GM13976 (cell line): ENCODE measurements at regions not wholly inside any gene's neighbourhood (a gene's known extent, or its start where the extent isn't known, plus 50 kb on each side); places are given as distances from the start of the nearest gene placed in this dataset.

Source experiments
- DNase-seq: peaks from one replicate; pipeline ENCODE4 v3.0.0; 2012; ENCODE audit warnings: low spot score
- in situ Hi-C: fragments of 300-500 bp; cut with MboI; formaldehyde crosslinking; loops from one replicate; pipeline ENCODE4 v1.12.0; 2022; ENCODE audit warnings: low sequenced_read_pairs, mixed read lengths, inconsistent platforms; ENCODE audit not compliant: unreplicated experiment
- TF ChIP-seq, protein P1 (sequence below): IDR thresholded peaks from 2 replicates; pipeline ENCODE4 v1.5.1; 2012; ENCODE audit warnings: borderline replicate concordance, mild to moderate bottlenecking; ENCODE audit not compliant: insufficient read depth; ENCODE audit errors: extremely low read depth, missing control alignments, control extremely low read depth

DNA sequence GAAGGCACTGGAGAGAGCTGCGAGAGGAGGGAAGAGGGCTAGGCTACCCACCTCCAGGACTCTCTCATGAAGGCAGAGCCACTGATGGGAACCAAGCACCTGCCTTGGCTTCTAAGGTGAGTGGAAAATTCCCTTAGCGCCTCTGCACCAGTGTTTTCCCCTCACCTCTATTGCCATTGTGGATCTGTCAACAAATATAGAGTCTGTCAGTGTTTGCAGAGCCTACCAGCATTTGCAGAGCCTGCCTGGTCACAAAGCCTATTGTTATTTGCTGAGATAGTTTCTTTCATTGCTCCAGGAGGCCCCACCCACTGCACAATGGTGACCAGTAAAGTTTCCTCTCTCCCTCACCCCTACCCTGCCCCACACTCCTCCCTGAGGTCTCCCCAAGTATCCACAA, 141.9 kb downstream of the MRPL14 start:
- TF ChIP-seq, protein P1, sequence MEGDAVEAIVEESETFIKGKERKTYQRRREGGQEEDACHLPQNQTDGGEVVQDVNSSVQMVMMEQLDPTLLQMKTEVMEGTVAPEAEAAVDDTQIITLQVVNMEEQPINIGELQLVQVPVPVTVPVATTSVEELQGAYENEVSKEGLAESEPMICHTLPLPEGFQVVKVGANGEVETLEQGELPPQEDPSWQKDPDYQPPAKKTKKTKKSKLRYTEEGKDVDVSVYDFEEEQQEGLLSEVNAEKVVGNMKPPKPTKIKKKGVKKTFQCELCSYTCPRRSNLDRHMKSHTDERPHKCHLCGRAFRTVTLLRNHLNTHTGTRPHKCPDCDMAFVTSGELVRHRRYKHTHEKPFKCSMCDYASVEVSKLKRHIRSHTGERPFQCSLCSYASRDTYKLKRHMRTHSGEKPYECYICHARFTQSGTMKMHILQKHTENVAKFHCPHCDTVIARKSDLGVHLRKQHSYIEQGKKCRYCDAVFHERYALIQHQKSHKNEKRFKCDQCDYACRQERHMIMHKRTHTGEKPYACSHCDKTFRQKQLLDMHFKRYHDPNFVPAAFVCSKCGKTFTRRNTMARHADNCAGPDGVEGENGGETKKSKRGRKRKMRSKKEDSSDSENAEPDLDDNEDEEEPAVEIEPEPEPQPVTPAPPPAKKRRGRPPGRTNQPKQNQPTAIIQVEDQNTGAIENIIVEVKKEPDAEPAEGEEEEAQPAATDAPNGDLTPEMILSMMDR, result no peak
- no peak for DNase-seq
- in situ Hi-C loops, result no loop called here

DNA sequence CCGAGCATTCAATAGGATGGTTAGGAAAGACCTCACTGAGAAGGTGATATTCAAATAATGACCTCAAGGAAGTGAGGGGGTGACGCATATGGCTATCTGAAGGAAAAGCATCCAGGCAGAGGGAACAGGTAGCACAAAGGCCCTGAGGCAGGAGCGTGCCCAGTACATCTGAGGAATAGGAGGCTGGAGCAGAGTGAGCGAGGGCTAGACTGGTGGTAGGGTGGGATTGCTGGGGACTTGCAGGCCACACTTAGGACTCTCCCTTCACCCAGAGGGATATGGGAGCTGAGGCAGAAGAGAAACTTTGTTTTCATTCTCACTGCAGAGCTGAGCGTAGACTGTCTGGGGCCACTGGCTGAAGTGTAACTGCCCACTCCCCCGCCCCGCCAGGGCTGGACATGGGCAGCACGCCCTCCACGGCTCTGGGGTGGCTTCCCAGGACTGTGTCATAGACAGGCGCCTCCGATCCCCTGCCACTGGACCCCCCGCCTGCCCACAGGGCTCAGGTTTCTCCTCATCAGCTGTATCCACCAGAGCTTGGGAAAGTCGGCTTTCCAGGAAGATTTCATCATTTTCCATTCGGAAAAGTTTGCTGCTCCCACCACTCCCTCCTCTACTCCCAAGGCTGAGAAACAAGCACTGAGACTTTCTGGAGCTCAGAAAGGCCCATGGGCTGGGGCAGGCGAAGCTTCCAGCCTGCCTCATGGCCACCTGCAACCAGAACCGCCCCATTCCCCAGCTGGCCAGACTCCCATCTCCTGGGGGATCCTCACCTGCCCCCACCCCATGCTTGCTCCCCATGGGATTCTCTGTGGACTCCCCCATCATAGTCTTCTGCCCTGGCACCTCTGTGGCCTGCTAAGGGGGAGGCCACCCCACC, 142.6 kb downstream of the MRPL14 start:
- TF ChIP-seq, protein P1, result no peak
- in situ Hi-C loops, result no loop called here

DNA sequence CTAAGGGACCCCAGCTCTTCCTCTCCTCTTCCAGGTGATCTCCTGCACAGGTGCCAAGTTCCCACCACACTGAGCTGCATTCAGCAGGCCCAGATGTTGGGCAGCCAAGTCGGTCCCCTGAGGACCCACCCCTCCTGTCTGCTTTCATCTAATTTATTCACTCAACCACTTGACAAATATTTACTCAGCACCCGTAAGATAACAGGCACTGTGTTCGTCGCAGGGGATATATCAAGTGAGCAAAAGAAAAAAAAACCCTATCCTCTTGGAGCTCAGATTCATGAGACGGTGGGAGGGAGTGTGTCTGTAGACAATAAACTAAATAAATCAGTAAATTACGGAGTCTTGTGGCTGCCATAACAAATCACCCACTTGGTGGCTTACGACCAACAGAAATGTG, 143.6 kb downstream of the MRPL14 start:
- TF ChIP-seq, protein P1, result no peak
- no peak for DNase-seq

More for the DNA sequence above, 142.6 kb downstream of the MRPL14 start:
- no peak for DNase-seq

DNA sequence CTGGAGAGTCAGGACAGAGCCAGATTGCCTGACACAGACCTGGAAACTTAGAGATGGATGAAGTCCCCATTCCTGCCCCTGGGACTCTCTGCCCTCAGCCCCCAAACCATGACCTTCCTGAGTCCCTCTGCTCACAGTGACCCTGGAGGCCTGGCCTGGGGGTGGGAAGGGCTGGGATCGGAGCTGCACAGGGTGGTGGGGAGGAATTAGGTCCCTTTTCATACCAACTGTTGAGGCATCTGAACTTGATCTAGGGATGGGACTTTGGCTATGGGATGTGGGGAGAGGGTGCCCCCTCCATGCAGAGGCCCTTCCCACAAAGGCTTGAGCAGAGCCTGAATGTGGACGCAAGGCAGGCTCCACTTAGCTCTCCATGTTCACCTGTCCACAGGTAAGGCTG, 144.1 kb downstream of the MRPL14 start:
- TF ChIP-seq, protein P1, result no peak
- DNase-seq, result no peak
- in situ Hi-C loops, result no loop called here

More for the DNA sequence above, 143.6 kb downstream of the MRPL14 start:
- in situ Hi-C loops, result no loop called here

DNA sequence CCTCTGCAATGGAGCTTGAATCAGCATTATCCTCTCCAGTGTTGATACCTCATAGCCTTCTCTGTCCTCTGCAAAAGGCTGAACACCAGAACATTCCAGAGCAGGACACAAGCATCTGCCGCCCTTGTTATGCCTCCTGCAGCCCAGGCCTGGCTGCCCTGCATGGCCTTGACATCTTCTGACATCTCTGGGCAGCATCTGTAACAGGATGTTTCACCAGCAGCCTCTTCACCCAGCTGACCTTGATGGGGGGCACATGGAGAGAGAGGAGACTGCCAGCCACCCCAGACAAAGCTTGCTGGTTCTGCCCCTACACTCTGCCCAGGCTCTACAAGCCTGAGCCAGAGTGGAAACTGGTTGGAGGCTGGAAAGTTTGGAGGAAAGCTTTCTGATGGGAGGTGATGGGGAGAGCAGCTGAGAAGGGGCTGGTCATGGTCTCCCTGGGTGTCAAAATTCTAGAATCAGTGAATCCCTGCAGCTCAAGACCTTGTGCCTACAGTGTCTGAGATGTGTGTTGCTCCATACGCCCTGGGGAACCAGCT, 145.1 kb downstream of the MRPL14 start:
- in situ Hi-C loops, result no loop called here
- TF ChIP-seq, protein P1, result no peak
- no peak for DNase-seq

DNA sequence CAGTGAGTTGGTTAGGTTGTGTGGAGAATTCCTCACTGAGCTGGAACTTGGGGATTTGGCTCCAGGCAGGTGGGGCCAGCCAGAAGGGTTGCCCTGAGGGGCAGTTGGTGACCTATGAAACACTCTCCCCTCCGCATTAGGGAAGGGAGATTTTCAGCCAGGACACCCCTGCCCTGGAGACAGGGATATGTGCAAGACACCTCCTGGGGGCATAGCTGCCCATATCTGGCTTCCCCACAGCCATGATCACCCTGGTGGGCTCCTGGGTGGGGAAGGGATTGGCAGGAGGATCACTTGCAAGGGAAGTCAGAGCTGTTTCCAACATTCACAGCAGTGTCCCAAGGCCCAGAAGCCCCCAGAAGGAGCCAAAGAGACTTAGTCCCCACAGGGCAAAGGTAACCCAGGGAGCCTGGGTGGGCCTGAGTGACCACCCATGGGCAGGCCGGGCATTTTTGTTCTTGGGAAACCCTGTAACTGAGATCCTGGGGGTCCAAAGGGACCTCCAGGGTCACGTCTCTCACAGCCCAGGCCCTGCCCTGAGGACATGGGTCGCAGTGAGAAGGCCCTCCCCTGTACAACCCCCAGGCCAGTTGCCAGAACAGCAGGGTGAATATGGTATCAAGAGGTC, 145.8 kb downstream of the MRPL14 start:
- TF ChIP-seq, protein P1, result no peak
- in situ Hi-C loops, result no loop called here
- DNase-seq, result no peak
